DMS53 treated with DMSO at 0.1 percent for 48 hours (cell line): ENCODE measurements at regions not wholly inside any gene's neighbourhood (a gene's known extent, or its start where the extent isn't known, plus 50 kb on each side); places are given as distances from the start of the nearest gene placed in this dataset.
"Not testable (repeated sequence)": the region's sequence is repeated elsewhere in the genome, so short reads cannot be mapped to it uniquely, and the experiment has no call there.

Source experiments
- DNase-seq: peaks from one replicate; lab custom pipeline; 2025; ENCODE audit not compliant: unreplicated experiment; lab: John Stamatoyannopoulos, UW

- DNase-seq, result peak; percentile 76
Measured at GRCh38 chr15:93954985-93955571, 276.3 kb upstream of the MCTP2 start.

- no peak for DNase-seq
Measured at GRCh38 chr15:93948726-93949125, 282.6 kb upstream of the MCTP2 start.

GRCh38 chr15:93943586-93943985 is 287.8 kb upstream of the MCTP2 start:
- no peak for DNase-seq

- DNase-seq, result peak; percentile 71
Measured at GRCh38 chr15:93942269-93942694, 289.1 kb upstream of the MCTP2 start.

GRCh38 chr15:93941697-93942096 is 289.7 kb upstream of the MCTP2 start:
- no peak for DNase-seq

GRCh38 chr15:93940226-93940625 is 291.1 kb upstream of the MCTP2 start:
- DNase-seq, result no peak

- no peak for DNase-seq
Measured at GRCh38 chr15:93932164-93932776, 299.1 kb upstream of the MCTP2 start.

- DNase-seq, result no peak
Measured at GRCh38 chr15:93929375-93930094, 301.8 kb upstream of the MCTP2 start.

- DNase-seq, result no peak
Measured at GRCh38 chr15:93920204-93920603, 311.2 kb upstream of the MCTP2 start.

GRCh38 chr15:93918801-93919200 is 312.6 kb upstream of the MCTP2 start:
- not testable (repeated sequence) for DNase-seq

- no peak for DNase-seq
Measured at GRCh38 chr15:93917181-93917580, 314.2 kb upstream of the MCTP2 start.

- no peak for DNase-seq
Measured at GRCh38 chr15:93913871-93914270, 317.5 kb upstream of the MCTP2 start.

- no peak for DNase-seq
Measured at GRCh38 chr15:93913310-93913709, 318.1 kb upstream of the MCTP2 start.

GRCh38 chr15:93900476-93901400 is 330.6 kb upstream of the MCTP2 start:
- DNase-seq, result no peak

GRCh38 chr15:93899817-93900216 is 331.5 kb upstream of the MCTP2 start:
- no peak for DNase-seq

GRCh38 chr15:93897377-93897776 is 334.0 kb upstream of the MCTP2 start:
- DNase-seq, result no peak

- no peak for DNase-seq
Measured at GRCh38 chr15:93895976-93896770, 335.2 kb upstream of the MCTP2 start.

- DNase-seq, result peak; percentile 73
Measured at GRCh38 chr15:93894438-93895036, 336.8 kb upstream of the MCTP2 start.

GRCh38 chr15:93887151-93887550 is 344.2 kb upstream of the MCTP2 start:
- DNase-seq, result no peak

- no peak for DNase-seq
Measured at GRCh38 chr15:93882779-93883178, 348.6 kb upstream of the MCTP2 start.
